Left ventricle myocardium superior (tissue), 1 donor: ENCODE measurements at regions not wholly inside any gene's neighbourhood (a gene's known extent, or its start where the extent isn't known, plus 50 kb on each side); places are given as distances from the start of the nearest gene placed in this dataset.

Experiments used
- ATAC-seq: fragments of 200-7000 bp; cut with Tn5 transposase; one replicate; pipeline ENCODE4 v1.9.1; 2020; ENCODE audit warnings: mild to moderate bottlenecking, moderate library complexity
- DNase-seq: peaks from one replicate; pipeline ENCODE4 v3.0.0-alpha.2; 2020
- intact Hi-C: fragments of 100-400 bp; cut with micrococcal nuclease; formaldehyde crosslinking; loops from one replicate; pipeline ENCODE4 v1.11.0; 2022
- donor health status: DM: no; HTN: yes; CAD: no; lungs with severe emphysema.

GRCh38 chr4:110988722-110989121 is 365.8 kb upstream of the PITX2 start:
- ATAC-seq (no peak), DNase-seq (no peak)
- intact Hi-C loops = no loop called here

- intact Hi-C loops = no loop called here
- DNase-seq (no peak), ATAC-seq (no peak)
These were observed 366.2 kb upstream of the PITX2 start for GRCh38 chr4:110989125-110989524.

- DNase-seq = no peak
- intact Hi-C loops = no loop called here
- no peak for ATAC-seq
These were observed 371.9 kb upstream of the PITX2 start for GRCh38 chr4:110994781-110995180.

GRCh38 chr4:110998320-110998719 is 375.4 kb upstream of the PITX2 start:
- intact Hi-C loops = no loop called here
- no peak for DNase-seq
- ATAC-seq = no peak

- intact Hi-C loops = no loop called here
- ATAC-seq = no peak
- no peak for DNase-seq
These were observed 388.6 kb upstream of the PITX2 start for GRCh38 chr4:111011458-111011857.

- ATAC-seq (no peak), DNase-seq (no peak)
- intact Hi-C loops = no loop called here
These were observed 391.0 kb upstream of the PITX2 start for GRCh38 chr4:111013846-111014245.

GRCh38 chr4:111014537-111014936 is 391.7 kb upstream of the PITX2 start:
- ATAC-seq = no peak
- no peak for DNase-seq
- intact Hi-C loops = no loop called here

GRCh38 chr4:111016416-111016815 is 393.5 kb upstream of the PITX2 start:
- intact Hi-C loops = no loop called here
- DNase-seq = no peak
- ATAC-seq = no peak

- ATAC-seq = no peak
- no peak for DNase-seq
- intact Hi-C loops = no loop called here
These were observed 395.3 kb upstream of the PITX2 start for GRCh38 chr4:111018216-111018615.

GRCh38 chr4:111020476-111020875 is 397.6 kb upstream of the PITX2 start:
- ATAC-seq (no peak), DNase-seq (no peak)
- intact Hi-C loops = no loop called here

- DNase-seq (no peak), ATAC-seq (no peak)
- intact Hi-C loops = no loop called here
These were observed 398.1 kb upstream of the PITX2 start for GRCh38 chr4:111020961-111021360.

GRCh38 chr4:111022758-111023157 is 399.9 kb upstream of the PITX2 start:
- ATAC-seq (no peak), DNase-seq (no peak)
- intact Hi-C loops = no loop called here

GRCh38 chr4:111027526-111027925 is 404.6 kb upstream of the PITX2 start:
- ATAC-seq (no peak), DNase-seq (no peak)
- intact Hi-C loops = no loop called here

- intact Hi-C loops = no loop called here
- ATAC-seq (no peak), DNase-seq (no peak)
These were observed 405.9 kb upstream of the PITX2 start for GRCh38 chr4:111028795-111029194.

GRCh38 chr4:111031001-111031579 is 408.2 kb upstream of the PITX2 start:
- intact Hi-C loops = no loop called here
- ATAC-seq = no peak
- DNase-seq = no peak

- intact Hi-C loops = no loop called here
- DNase-seq = no peak
These were observed 408.7 kb upstream of the PITX2 start for GRCh38 chr4:111031596-111031995.

GRCh38 chr4:111037591-111038360 is 414.9 kb upstream of the PITX2 start:
- ATAC-seq (no peak), DNase-seq (no peak)
- intact Hi-C loops = no loop called here

More at GRCh38 chr4:111031596-111031995, 408.7 kb upstream of the PITX2 start:
- ATAC-seq = no peak

GRCh38 chr4:111040904-111041303 is 418.0 kb upstream of the PITX2 start:
- no peak for DNase-seq
- ATAC-seq = no peak
- intact Hi-C loops = no loop called here

GRCh38 chr4:111043286-111043685 is 420.4 kb upstream of the PITX2 start:
- intact Hi-C loops = no loop called here
- no peak for DNase-seq
- ATAC-seq = no peak

- no peak for ATAC-seq
- intact Hi-C loops = no loop called here
- no peak for DNase-seq
These were observed 423.1 kb upstream of the PITX2 start for GRCh38 chr4:111045992-111046391.

GRCh38 chr4:111046811-111047210 is 423.9 kb upstream of the PITX2 start:
- DNase-seq (no peak), ATAC-seq (no peak)
- intact Hi-C loops = no loop called here
